ENCODE measurements at regions not wholly inside any gene's neighbourhood (a gene's known extent, or its start where the extent isn't known, plus 50 kb on each side); places are given as distances from the start of the nearest gene placed in this dataset.
"Not testable (repeated sequence)": the region's sequence is repeated elsewhere in the genome, so short reads cannot be mapped to it uniquely, and the experiment has no call there.

- FAIRE-seq (no peak), DNase-seq (ENCODE audit: low spot score) (no peak)
Measured at GRCh38 chr1:226461087-226461486, 53.2 kb upstream of the PARP1 start.

- FAIRE-seq, result no peak
Measured at GRCh38 chr1:226463925-226464586, 56.2 kb upstream of the PARP1 start.

GRCh38 chr1:226464587-226464971, 56.7 kb upstream of the PARP1 start:
- DNase-seq (ENCODE audit: low spot score); FAIRE-seq: not testable (repeated sequence)

More at GRCh38 chr1:226463925-226464586, 56.2 kb upstream of the PARP1 start:
- DNase-seq (ENCODE audit: low spot score), result no peak

GRCh38 chr1:226466296-226466695, 58.4 kb upstream of the PARP1 start:
- DNase-seq (ENCODE audit: low spot score) (no peak), FAIRE-seq (no peak)

- DNase-seq (ENCODE audit: low spot score) (no peak), FAIRE-seq (no peak)
Measured at GRCh38 chr1:226467443-226467842, 59.5 kb upstream of the PARP1 start.

- FAIRE-seq (no peak), DNase-seq (ENCODE audit: low spot score) (no peak)
Measured at GRCh38 chr1:226470921-226471866, 63.3 kb upstream of the PARP1 start.

- FAIRE-seq (no peak), DNase-seq (ENCODE audit: low spot score) (no peak)
Measured at GRCh38 chr1:226473325-226473724, 65.4 kb upstream of the PARP1 start.

- DNase-seq (ENCODE audit: low spot score) (no peak), FAIRE-seq (no peak)
Measured at GRCh38 chr1:226474041-226474440, 66.1 kb upstream of the PARP1 start.

GRCh38 chr1:226474443-226475141, 66.7 kb upstream of the PARP1 start:
- DNase-seq (ENCODE audit: low spot score) (no peak), FAIRE-seq (no peak)

GRCh38 chr1:226475142-226475511, 67.2 kb upstream of the PARP1 start:
- no peak for FAIRE-seq
- DNase-seq (ENCODE audit: low spot score), result no peak

GRCh38 chr1:226476066-226476465, 68.2 kb upstream of the PARP1 start:
- DNase-seq (ENCODE audit: low spot score) (no peak), FAIRE-seq (no peak)

GRCh38 chr1:226476648-226477319, 68.9 kb upstream of the PARP1 start:
- DNase-seq (ENCODE audit: low spot score) (no peak), FAIRE-seq (no peak)

- DNase-seq (ENCODE audit: low spot score) (no peak), FAIRE-seq (no peak)
Measured at GRCh38 chr1:226479474-226479873, 69.1 kb upstream of the STUM start.

- no peak for FAIRE-seq
- no peak for DNase-seq (ENCODE audit: low spot score)
Measured at GRCh38 chr1:226480461-226480860, 68.1 kb upstream of the STUM start.

- FAIRE-seq, result no peak
Measured at GRCh38 chr1:226481133-226481532, 67.4 kb upstream of the STUM start.

GRCh38 chr1:226482196-226482595, 66.4 kb upstream of the STUM start:
- FAIRE-seq (no peak), DNase-seq (ENCODE audit: low spot score) (no peak)

More at GRCh38 chr1:226481133-226481532, 67.4 kb upstream of the STUM start:
- DNase-seq (ENCODE audit: low spot score), result no peak

- FAIRE-seq (no peak), DNase-seq (ENCODE audit: low spot score) (peak; percentile 25)
Measured at GRCh38 chr1:226482975-226483700, 65.4 kb upstream of the STUM start.

GRCh38 chr1:226485192-226485591, 63.4 kb upstream of the STUM start:
- FAIRE-seq (no peak), DNase-seq (ENCODE audit: low spot score) (no peak)

- FAIRE-seq (no peak), DNase-seq (ENCODE audit: low spot score) (no peak)
Measured at GRCh38 chr1:226486161-226486560, 62.4 kb upstream of the STUM start.

GRCh38 chr1:226487921-226488320, 60.6 kb upstream of the STUM start:
- FAIRE-seq, result no peak

More at GRCh38 chr1:226487921-226488320, 60.6 kb upstream of the STUM start:
- DNase-seq (ENCODE audit: low spot score), result no peak

Data from RCC 7860 (cell line).